ENCODE measurements at regions not wholly inside any gene's neighbourhood (a gene's known extent, or its start where the extent isn't known, plus 50 kb on each side); places are given as distances from the start of the nearest gene placed in this dataset.

DNA sequence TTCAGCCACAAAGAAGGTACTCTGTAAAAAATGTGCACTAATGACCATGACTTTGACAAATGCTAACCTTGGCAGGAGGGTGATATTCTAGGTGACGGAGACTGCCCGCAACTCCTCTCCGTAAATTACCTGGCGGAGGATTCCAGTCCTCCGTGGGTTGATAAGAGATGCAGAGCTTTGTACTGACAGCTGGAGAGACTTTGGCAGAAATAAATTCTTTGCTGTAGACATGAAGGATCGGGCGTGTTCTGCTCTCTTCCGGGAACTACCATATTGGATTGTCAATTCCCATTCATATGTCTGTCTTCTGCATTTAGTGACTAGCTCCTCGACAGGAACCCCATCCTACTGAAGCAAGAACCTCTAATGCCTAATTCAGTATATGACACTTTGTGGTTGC is 158.3 kb upstream of the KAZN start:
- H3K4me3 ChIP-seq (replicated peaks; ENCODE audit: low read depth, low read length) = no peak overlapping the region
- no peak for DNase-seq (ENCODE audit: low read depth)
- TF ChIP-seq, protein P1, sequence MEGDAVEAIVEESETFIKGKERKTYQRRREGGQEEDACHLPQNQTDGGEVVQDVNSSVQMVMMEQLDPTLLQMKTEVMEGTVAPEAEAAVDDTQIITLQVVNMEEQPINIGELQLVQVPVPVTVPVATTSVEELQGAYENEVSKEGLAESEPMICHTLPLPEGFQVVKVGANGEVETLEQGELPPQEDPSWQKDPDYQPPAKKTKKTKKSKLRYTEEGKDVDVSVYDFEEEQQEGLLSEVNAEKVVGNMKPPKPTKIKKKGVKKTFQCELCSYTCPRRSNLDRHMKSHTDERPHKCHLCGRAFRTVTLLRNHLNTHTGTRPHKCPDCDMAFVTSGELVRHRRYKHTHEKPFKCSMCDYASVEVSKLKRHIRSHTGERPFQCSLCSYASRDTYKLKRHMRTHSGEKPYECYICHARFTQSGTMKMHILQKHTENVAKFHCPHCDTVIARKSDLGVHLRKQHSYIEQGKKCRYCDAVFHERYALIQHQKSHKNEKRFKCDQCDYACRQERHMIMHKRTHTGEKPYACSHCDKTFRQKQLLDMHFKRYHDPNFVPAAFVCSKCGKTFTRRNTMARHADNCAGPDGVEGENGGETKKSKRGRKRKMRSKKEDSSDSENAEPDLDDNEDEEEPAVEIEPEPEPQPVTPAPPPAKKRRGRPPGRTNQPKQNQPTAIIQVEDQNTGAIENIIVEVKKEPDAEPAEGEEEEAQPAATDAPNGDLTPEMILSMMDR (IDR thresholded peaks at IDR 0.05; ENCODE audit: low read length, missing control alignments) = no peak

DNA sequence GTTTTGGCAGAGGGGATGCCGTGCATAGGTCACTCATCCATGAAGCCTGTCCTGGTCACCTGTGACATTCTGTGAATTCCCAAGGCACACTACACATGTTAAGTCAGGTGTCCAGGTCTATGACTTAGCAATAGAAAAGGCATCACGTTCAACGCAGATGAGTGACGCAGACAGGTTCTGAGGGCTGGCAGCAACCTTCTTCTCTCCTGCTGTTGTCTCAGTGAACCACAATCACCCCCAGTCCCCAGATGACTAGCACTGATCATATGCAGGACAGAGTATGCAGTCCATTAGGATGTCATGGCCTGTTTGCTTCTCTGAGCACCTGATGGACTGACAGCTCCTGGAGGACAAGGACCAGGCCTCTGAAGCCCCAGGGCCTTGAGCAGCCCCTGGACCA is 157.8 kb upstream of the KAZN start:
- H3K4me3 ChIP-seq (replicated peaks; ENCODE audit: low read depth, low read length) = no peak overlapping the region
- TF ChIP-seq, protein P1 (IDR thresholded peaks at IDR 0.05; ENCODE audit: low read length, missing control alignments) = no peak
- no peak for DNase-seq (ENCODE audit: low read depth)

DNA sequence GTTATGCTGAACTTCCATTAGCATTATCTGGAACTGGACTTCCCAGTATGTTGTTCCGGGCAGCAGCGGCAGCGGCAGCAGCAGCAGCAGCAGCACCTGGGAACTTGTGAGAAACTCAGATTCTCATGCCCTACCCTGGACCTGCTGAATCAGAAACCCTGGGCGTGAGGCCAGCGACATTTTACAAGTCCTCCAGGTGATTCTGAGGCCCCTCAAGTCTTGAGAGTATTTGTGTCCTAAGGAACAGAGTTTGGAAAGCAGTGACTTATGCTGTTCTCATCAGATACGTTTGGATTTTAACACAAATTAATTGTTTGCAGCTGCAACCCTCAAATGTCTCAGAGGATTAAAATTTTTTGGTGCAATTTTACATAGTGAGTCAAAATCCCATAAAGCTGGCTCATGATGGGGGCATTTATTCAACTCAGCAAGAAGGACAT is 157.2 kb upstream of the KAZN start:
- DNase-seq (ENCODE audit: low read depth) = no peak
- no peak overlapping the region for H3K4me3 ChIP-seq (replicated peaks; ENCODE audit: low read depth, low read length)
- TF ChIP-seq, protein P1 (IDR thresholded peaks at IDR 0.05; ENCODE audit: low read length, missing control alignments) = no peak

DNA sequence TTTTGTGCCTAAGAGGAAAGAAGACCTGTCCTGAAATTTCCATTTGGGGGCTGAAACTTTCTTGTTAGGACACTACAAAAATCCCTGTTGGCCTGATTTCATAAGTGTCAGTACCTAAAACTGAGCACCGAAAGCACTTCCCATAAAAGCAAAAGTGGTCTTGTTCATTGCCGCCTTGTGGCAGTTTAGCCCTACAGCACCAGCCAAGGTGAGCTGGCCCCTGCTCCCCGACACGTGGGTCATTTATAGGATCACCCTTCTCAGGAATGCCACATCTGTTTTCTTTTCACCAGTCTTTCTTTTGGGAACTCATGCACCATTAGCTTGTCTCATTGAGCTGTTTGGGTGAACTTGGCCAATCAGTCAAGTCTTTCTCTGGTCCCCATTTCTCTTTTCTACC is 155.8 kb upstream of the KAZN start:
- H3K4me3 ChIP-seq (replicated peaks; ENCODE audit: low read depth, low read length) = no peak overlapping the region
- TF ChIP-seq, protein P1 (IDR thresholded peaks at IDR 0.05; ENCODE audit: low read length, missing control alignments) = no peak
- DNase-seq (ENCODE audit: low read depth) = no peak

DNA sequence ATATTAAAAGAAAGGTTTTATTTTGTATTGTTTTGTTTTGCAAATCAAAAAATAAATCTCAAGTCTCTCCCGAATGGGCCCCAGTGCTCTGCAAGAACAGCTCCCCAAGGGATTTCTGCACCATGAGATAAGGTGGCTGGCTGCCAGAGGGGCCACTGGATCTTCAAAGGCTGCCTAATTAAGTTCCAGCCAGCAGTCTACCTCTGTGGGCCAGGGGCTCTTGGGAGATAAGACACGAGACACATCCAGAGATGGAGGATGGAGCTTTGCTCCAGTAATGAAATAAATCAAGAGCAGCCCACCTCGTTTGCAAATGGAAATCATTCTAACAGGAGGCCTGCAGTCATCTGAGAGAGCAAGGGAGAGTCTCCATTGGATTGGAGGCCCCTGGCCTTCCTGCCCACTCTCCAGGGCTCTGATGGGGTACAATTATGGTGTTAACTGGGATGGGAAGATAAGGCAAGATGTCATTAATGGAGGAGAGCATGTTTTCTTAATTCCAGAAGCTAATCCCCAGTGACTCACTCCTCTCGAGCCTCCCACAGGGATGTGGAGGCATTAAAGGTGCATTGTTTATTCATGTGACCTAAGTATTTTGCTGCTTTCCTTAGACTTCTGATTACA is 155.2 kb upstream of the KAZN start:
- no peak for DNase-seq (ENCODE audit: low read depth)
- TF ChIP-seq, protein P1 (IDR thresholded peaks at IDR 0.05; ENCODE audit: low read length, missing control alignments) = no peak

DNA sequence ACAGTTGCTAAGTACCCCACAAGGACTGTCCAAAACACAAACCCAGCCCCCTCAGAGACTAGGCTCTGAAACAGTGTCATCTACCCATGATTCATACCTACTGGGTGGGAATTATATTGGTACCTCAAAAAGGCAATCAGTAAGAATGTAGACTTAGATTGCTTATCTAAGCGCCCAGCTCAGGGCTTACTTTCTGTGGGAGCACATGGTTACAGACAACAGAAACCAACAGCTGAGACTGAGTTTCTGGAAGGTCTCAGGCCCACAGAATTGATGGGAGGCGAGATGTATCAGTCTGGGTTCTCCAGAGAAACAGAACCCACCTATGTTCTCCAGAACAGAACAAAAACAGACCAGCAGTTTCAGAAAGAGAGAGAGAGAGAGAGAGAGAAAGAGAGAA is 147.3 kb upstream of the KAZN start:
- no peak for DNase-seq (ENCODE audit: low read depth)
- TF ChIP-seq, protein P1 (IDR thresholded peaks at IDR 0.05; ENCODE audit: low read length, missing control alignments) = no peak
- no peak overlapping the region for H3K4me3 ChIP-seq (replicated peaks; ENCODE audit: low read depth, low read length)

More for the DNA sequence above, 155.2 kb upstream of the KAZN start:
- no peak overlapping the region for H3K4me3 ChIP-seq (replicated peaks; ENCODE audit: low read depth, low read length)

DNA sequence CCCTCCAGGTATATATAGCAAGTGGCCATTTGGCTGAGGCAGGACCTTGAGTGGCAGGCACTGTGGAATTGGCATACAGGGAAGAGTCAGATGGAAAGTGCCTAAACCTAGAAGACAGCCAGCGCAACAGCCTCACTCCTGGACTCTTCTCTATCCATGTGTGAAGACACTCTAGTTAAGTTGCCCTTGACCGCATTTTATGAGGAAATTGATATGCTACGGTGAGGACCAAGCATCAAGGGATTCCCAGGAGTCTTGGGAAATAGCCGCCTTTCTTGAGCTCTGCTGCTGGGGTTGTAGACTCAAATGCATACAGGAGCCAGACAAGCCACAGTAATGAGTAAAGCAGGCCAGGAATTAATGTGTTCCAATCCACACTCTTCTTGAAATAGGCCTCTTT is 145.9 kb upstream of the KAZN start:
- no peak for DNase-seq (ENCODE audit: low read depth)
- no peak overlapping the region for H3K4me3 ChIP-seq (replicated peaks; ENCODE audit: low read depth, low read length)
- TF ChIP-seq, protein P1 (IDR thresholded peaks at IDR 0.05; ENCODE audit: low read length, missing control alignments) = no peak
